ENCODE measurements at regions not wholly inside any gene's neighbourhood (a gene's known extent, or its start where the extent isn't known, plus 50 kb on each side); places are given as distances from the start of the nearest gene placed in this dataset.

DNA sequence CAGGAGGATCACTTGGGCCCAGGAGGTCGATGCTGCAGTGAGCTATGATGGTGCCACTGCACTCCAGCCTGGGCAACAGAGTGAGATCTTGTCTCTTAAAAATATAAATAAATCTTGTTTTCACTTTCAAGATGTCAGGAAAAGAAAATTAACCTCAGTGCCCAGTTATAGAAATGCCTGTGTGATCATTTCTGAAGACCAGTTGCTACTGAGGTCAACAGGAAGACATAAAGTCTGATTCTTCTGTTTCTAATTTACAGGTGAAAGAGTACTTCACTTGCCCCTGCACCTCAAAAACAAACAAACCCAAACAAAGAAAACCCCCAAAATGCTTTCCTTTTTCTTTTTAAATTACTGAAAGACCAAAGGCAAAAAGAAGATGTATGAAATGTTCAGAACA is 174.3 kb upstream of the NBEA start:
- no peak overlapping the region for H2BK12ac ChIP-seq (ENCODE audit: insufficient read length, low read depth, low read length)
- H3K23ac ChIP-seq (ENCODE audit: insufficient read length, low read depth, low read length): no peak overlapping the region
- Mint-ChIP-seq H3K9me3 (peaks cover 10 to 17% of the 10 kb centered on the region in 2 experiments; a peak in 4 of 5 replicates), H3K27ac (no peak overlapping the region), H3K27me3 (ENCODE audit: low read depth) (no peaks in the 10 kb centered on the region), H3K4me3 (no peak overlapping the region), H3K36me3 (ENCODE audit: insufficient read depth in 1 of 3, low read depth in 3 of 3) (peaks cover 4 to 17% (median 4%) of the 10 kb centered on the region in 3 experiments), H3K4me1 (no peaks in the 10 kb centered on the region)
- H3T11ph ChIP-seq (ENCODE audit: low read length): no peak overlapping the region
- H2AK5ac ChIP-seq (ENCODE audit: insufficient read length, low read length): no peak overlapping the region
- no peaks in the 10 kb centered on the region for H3K79me2 ChIP-seq (ENCODE audit: insufficient read depth, low read length)
- no peak overlapping the region for H3K18ac ChIP-seq (ENCODE audit: insufficient read length, low read depth, low read length)
- H3K56ac ChIP-seq (ENCODE audit: insufficient read length, low read depth, low read length): no peak overlapping the region
- H3K4me1 ChIP-seq (ENCODE audit: insufficient read depth, low read length): no peaks in the 10 kb centered on the region
- no peak overlapping the region for H4K91ac ChIP-seq (ENCODE audit: insufficient read length, low read depth, low read length)
- no peak overlapping the region for H3K9ac ChIP-seq (ENCODE audit: extremely low read depth, insufficient read length, low read length)
- no peaks in the 10 kb centered on the region for H4K20me1 ChIP-seq (ENCODE audit: control insufficient read depth, insufficient read depth, insufficient read length)
- H3K27me3 ChIP-seq (ENCODE audit: insufficient read depth, low read length): no peaks in the 10 kb centered on the region
- H3K9me3 ChIP-seq (ENCODE audit: control insufficient read depth, low read depth, low read length): no peaks in the 10 kb centered on the region
- TF ChIP-seq, protein P1, sequence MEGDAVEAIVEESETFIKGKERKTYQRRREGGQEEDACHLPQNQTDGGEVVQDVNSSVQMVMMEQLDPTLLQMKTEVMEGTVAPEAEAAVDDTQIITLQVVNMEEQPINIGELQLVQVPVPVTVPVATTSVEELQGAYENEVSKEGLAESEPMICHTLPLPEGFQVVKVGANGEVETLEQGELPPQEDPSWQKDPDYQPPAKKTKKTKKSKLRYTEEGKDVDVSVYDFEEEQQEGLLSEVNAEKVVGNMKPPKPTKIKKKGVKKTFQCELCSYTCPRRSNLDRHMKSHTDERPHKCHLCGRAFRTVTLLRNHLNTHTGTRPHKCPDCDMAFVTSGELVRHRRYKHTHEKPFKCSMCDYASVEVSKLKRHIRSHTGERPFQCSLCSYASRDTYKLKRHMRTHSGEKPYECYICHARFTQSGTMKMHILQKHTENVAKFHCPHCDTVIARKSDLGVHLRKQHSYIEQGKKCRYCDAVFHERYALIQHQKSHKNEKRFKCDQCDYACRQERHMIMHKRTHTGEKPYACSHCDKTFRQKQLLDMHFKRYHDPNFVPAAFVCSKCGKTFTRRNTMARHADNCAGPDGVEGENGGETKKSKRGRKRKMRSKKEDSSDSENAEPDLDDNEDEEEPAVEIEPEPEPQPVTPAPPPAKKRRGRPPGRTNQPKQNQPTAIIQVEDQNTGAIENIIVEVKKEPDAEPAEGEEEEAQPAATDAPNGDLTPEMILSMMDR (conservative IDR thresholded peaks at IDR 0.05): no peak
- H3K23me2 ChIP-seq (ENCODE audit: insufficient read length, low read depth, low read length, poor library complexity, severe bottlenecking): no peaks in the 10 kb centered on the region
- H3K79me1 ChIP-seq (ENCODE audit: insufficient read depth, low read depth, low read length, poor library complexity, severe bottlenecking): no peaks in the 10 kb centered on the region
- no CpG with 5 or more reads among the region's 1 CpG for WGBS (ENCODE audit: extremely low coverage, insufficient read length, low lambda C conversion rate)
- no peak overlapping the region for H3K4me2 ChIP-seq (ENCODE audit: insufficient read depth, insufficient read length, low read length)
- no peak overlapping the region for H2AFZ ChIP-seq (ENCODE audit: low read length)
- no peak overlapping the region for H2BK120ac ChIP-seq (ENCODE audit: low read depth, low read length, poor library complexity, severe bottlenecking)
- no peak overlapping the region for H2BK15ac ChIP-seq (ENCODE audit: low read depth, low read length)
- no peak overlapping the region for H4K5ac ChIP-seq (ENCODE audit: insufficient read length, low read depth, low read length)
- no peak overlapping the region for H4K8ac ChIP-seq (replicated peaks; ENCODE audit: insufficient read length, low read depth, low read length)
- H3K27ac ChIP-seq (ENCODE audit: insufficient read length, low read depth, low read length): no peak overlapping the region
- H3K14ac ChIP-seq (ENCODE audit: insufficient read depth, low read length): no peak overlapping the region
- no peak overlapping the region for H2BK5ac ChIP-seq (ENCODE audit: insufficient read length, low read length)
- no peak overlapping the region for H3K4ac ChIP-seq (ENCODE audit: low read depth, low read length)
- no peak for DNase-seq
- no peak overlapping the region for H2BK20ac ChIP-seq (ENCODE audit: low read depth, low read length, poor library complexity, severe bottlenecking)

All from H9 (cell line).